HepG2 (cell line): ENCODE measurements at regions not wholly inside any gene's neighbourhood (a gene's known extent, or its start where the extent isn't known, plus 50 kb on each side); places are given as distances from the start of the nearest gene placed in this dataset.

Experiments
- CTCF ChIP-seq: sonication (generic); formaldehyde crosslinking; IDR thresholded peaks from 2 replicates; pipeline ENCODE4 v1.5.0; 2020; ENCODE audit warnings: mild to moderate bottlenecking, missing genetic modification reagents, moderate library complexity
- ESRRA ChIP-seq: sonication (generic); formaldehyde crosslinking; IDR thresholded peaks from 2 replicates; pipeline ENCODE4 v1.5.1; 2020; ENCODE audit warnings: mild to moderate bottlenecking, low read depth, missing genetic modification reagents
- HES4 ChIP-seq: sonication (generic); formaldehyde crosslinking; IDR thresholded peaks from 2 replicates; pipeline ENCODE4 v1.9.0; 2021; ENCODE audit warnings: mild to moderate bottlenecking, missing genetic modification reagents, borderline replicate concordance
- JUN ChIP-seq: sonication (generic); formaldehyde crosslinking; IDR thresholded peaks from 2 replicates; pipeline ENCODE4 v1.4.0; 2020; ENCODE audit warnings: mild to moderate bottlenecking, missing genetic modification reagents
- KMT2B ChIP-seq: IDR thresholded peaks from 2 replicates; pipeline ENCODE4 v1.6.1; 2016; ENCODE audit warnings: missing genetic modification reagents, missing compliant biosample characterization
- SRF ChIP-seq: IDR thresholded peaks from 2 replicates; pipeline ENCODE4 v1.6.1; 2011; ENCODE audit warnings: mild to moderate bottlenecking, low read depth, low read length, moderate library complexity

DNA sequence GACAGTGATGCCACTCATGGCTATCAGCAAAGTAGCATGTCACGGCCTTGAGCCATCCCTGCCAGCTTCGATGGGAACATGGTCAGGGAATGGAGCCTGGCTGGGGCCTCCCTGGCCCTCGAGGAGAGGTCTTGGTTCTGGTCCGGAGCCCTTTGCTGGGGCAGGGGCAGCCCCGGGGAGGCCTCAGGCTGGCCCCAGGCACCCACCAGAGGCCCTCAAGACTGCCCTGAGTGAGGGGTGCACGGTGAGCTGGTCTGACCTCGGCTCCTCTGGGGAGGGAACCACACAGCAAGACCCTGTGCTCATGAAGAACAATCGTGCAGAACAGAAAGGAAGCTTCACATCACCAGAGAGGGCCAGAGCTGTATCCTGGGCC lies 75.2 kb upstream of the OTOS start:
- no peak for TF ChIP-seq ESRRA (CRISPR knock-in tag)
- TF ChIP-seq HES4 (CRISPR knock-in tag): no peak
- no peak for TF ChIP-seq JUN (CRISPR knock-in tag)
- TF ChIP-seq CTCF (CRISPR knock-in tag): no peak
- TF ChIP-seq KMT2B (CRISPR knock-in tag): no peak
- no peak for TF ChIP-seq SRF
